Tibial artery (tissue), 4 donors: ENCODE measurements at regions not wholly inside any gene's neighbourhood (a gene's known extent, or its start where the extent isn't known, plus 50 kb on each side); places are given as distances from the start of the nearest gene placed in this dataset.

Experiments used
- DNase-seq, 2 donors: peaks; one replicate each; pipeline ENCODE4 v3.0.0-alpha.2; 2019
- H3K27ac ChIP-seq, 2 donors: fragments of 200-600 bp; sonication (generic) in 1 of 2; 1 replicate in 1 of 2; 2 replicates in 1 of 2; pipeline ENCODE4 v1.5.1; 2018 to 2019; ENCODE audit warnings: mild to moderate bottlenecking in 1 of 2
- H3K27me3 ChIP-seq, 2 donors: fragments of 200-600 bp; sonication (generic) in 1 of 2; one replicate each; pipeline versions ENCODE4 v1.5.1 to v1.6.0; 2016 to 2019
- H3K36me3 ChIP-seq, 3 donors: fragments of 200-600 bp; sonication (generic) in 2 of 3; one replicate each; pipeline ENCODE4 v1.5.1; 2016 to 2019; ENCODE audit warnings: mild to moderate bottlenecking in 2 of 3
- H3K4me1 ChIP-seq, 4 donors: fragments of 200-600 bp; sonication (generic) in 2 of 4; 1 replicate in 3 of 4; 2 replicates in 1 of 4; pipeline ENCODE4 v1.5.1; 2016 to 2019
- H3K4me3 ChIP-seq, 2 donors: fragments of 200-600 bp; sonication (generic) in 1 of 2; 1 replicate in 1 of 2; 2 replicates in 1 of 2; pipeline ENCODE4 v1.5.1; 2018 to 2019; ENCODE audit warnings: mild to moderate bottlenecking in 2 of 2
- H3K9me3 ChIP-seq, 3 donors: fragments of 200-600 bp; sonication (generic) in 1 of 3; one replicate each; pipeline ENCODE4 v1.5.1; 2016 to 2019
- CTCF ChIP-seq, 2 experiments: fragments of 200-600 bp in 1 of 2; fragments of 450-650 bp in 1 of 2; IDR thresholded peaks; one replicate each; pipeline ENCODE4 v1.5.1; 2017 to 2019; ENCODE audit warnings: antibody characterized with exemption in 2 of 2, mild to moderate bottlenecking in 1 of 2, moderate library complexity in 1 of 2
- intact Hi-C: fragments of 100-400 bp; cut with DNase I; formaldehyde crosslinking; loops from one replicate; pipeline ENCODE4 v1.15.0; 2023; ENCODE audit warnings: low total_unique reads

- no peaks in the 10 kb centered on the region for H3K9me3 ChIP-seq
- no peak for DNase-seq
- no peak for TF ChIP-seq CTCF (IDR thresholded peaks at IDR 0.05)
- no peaks in the 10 kb centered on the region for H3K36me3 ChIP-seq
- no peaks in the 10 kb centered on the region for H3K4me1 ChIP-seq
- H3K27ac ChIP-seq = no peak overlapping the region
- intact Hi-C loops = no loop called here
- no peaks in the 10 kb centered on the region for H3K27me3 ChIP-seq
- no peak overlapping the region for H3K4me3 ChIP-seq
Measured at GRCh38 chr4:4941751-4942150, 77.5 kb downstream of the CYTL1 start.

- intact Hi-C loops = no loop called here
Measured at GRCh38 chr4:4942658-4943057, 76.6 kb downstream of the CYTL1 start.

DNA sequence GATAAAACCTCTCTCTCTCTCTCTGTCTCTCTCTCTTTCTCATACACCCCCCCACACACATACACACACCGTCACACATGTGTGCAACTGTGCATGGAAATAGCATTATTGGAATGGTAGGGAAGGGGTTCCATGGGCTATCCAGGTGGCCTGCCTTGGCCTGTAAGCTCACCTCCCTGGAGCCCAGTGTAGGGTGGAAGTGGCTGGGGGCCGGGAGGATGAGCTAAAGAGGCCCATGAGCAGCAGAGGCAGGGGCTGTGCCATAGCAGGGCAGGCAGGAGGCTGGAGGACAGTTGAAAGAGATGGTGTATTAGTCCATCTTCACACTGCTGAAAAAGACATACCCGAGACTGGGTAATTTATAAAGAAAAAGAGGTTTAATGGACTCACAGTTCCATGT is 74.2 kb downstream of the CYTL1 start:
- Histone ChIP-seq H3K27me3 (no peaks in the 10 kb centered on the region), H3K4me1 (no peaks in the 10 kb centered on the region), H3K27ac (no peak overlapping the region), H3K9me3 (no peaks in the 10 kb centered on the region), H3K36me3 (no peaks in the 10 kb centered on the region), H3K4me3 (no peak overlapping the region)
- TF ChIP-seq CTCF (IDR thresholded peaks at IDR 0.05) = no peak
- intact Hi-C loops = no loop called here
- no peak for DNase-seq

More at GRCh38 chr4:4942658-4943057, 76.6 kb downstream of the CYTL1 start:
- H3K36me3 ChIP-seq = no peaks in the 10 kb centered on the region
- no peak for DNase-seq
- H3K27ac ChIP-seq = no peak overlapping the region
- H3K4me3 ChIP-seq = no peak overlapping the region
- no peaks in the 10 kb centered on the region for H3K27me3 ChIP-seq
- no peak for TF ChIP-seq CTCF (IDR thresholded peaks at IDR 0.05)
- H3K9me3 ChIP-seq = no peaks in the 10 kb centered on the region
- H3K4me1 ChIP-seq = no peaks in the 10 kb centered on the region

- H3K9me3 ChIP-seq = no peaks in the 10 kb centered on the region
Measured at GRCh38 chr4:4945829-4946228, 73.4 kb downstream of the CYTL1 start.

GRCh38 chr4:4946416-4946815 is 72.8 kb downstream of the CYTL1 start:
- no peak for TF ChIP-seq CTCF (IDR thresholded peaks at IDR 0.05)
- Histone ChIP-seq H3K27me3 (no peaks in the 10 kb centered on the region), H3K4me3 (no peak overlapping the region), H3K36me3 (no peaks in the 10 kb centered on the region), H3K4me1 (no peaks in the 10 kb centered on the region), H3K27ac (no peak overlapping the region), H3K9me3 (no peaks in the 10 kb centered on the region)
- no peak for DNase-seq
- intact Hi-C loops = no loop called here

More at GRCh38 chr4:4945829-4946228, 73.4 kb downstream of the CYTL1 start:
- DNase-seq = no peak
- Histone ChIP-seq H3K36me3 (no peaks in the 10 kb centered on the region), H3K27ac (no peak overlapping the region), H3K4me1 (no peaks in the 10 kb centered on the region), H3K4me3 (no peak overlapping the region), H3K27me3 (no peaks in the 10 kb centered on the region)
- no peak for TF ChIP-seq CTCF (IDR thresholded peaks at IDR 0.05)
- intact Hi-C loops = no loop called here

GRCh38 chr4:4947721-4948120 is 71.5 kb downstream of the CYTL1 start:
- Histone ChIP-seq H3K4me3 (no peak overlapping the region), H3K27ac (no peak overlapping the region), H3K9me3 (peaks cover 0 to 2% (median 0%) of the 10 kb centered on the region in 3 donors), H3K36me3 (no peaks in the 10 kb centered on the region), H3K27me3 (no peaks in the 10 kb centered on the region), H3K4me1 (no peaks in the 10 kb centered on the region)
- DNase-seq = no peak
- intact Hi-C loops = no loop called here
- TF ChIP-seq CTCF (IDR thresholded peaks at IDR 0.05) = no peak
